Osteoblast (primary cell): ENCODE measurements at regions not wholly inside any gene's neighbourhood (a gene's known extent, or its start where the extent isn't known, plus 50 kb on each side); places are given as distances from the start of the nearest gene placed in this dataset.
"Not testable (repeated sequence)": the region's sequence is repeated elsewhere in the genome, so short reads cannot be mapped to it uniquely, and the experiment has no call there.

Source experiments
- DNase-seq: peaks from one replicate; pipeline ENCODE4 v3.0.0; 2011; ENCODE audit warnings: low spot score, mixed read lengths; ENCODE audit not compliant: insufficient read length; ENCODE audit errors: missing footprints
- H2AFZ ChIP-seq: 2 replicates; pipeline ENCODE4 v1.6.0; 2011; ENCODE audit warnings: mild to moderate bottlenecking, low read length
- H3K27ac ChIP-seq: 2 replicates; pipeline ENCODE4 v1.5.1; 2011; ENCODE audit warnings: mild to moderate bottlenecking, low read depth, low read length, moderate library complexity
- H3K27me3 ChIP-seq: 2 replicates; pipeline ENCODE4 v1.6.0; 2012; ENCODE audit warnings: mild to moderate bottlenecking, control low read depth, inconsistent platforms, low read length, moderate library complexity; ENCODE audit not compliant: insufficient read depth
- H3K36me3 ChIP-seq: 2 replicates; pipeline ENCODE4 v1.5.1; 2011; ENCODE audit warnings: mild to moderate bottlenecking, low read length, control low read depth, moderate library complexity; ENCODE audit not compliant: insufficient read depth
- H3K4me1 ChIP-seq: 2 replicates; pipeline ENCODE4 v1.5.1; 2011; ENCODE audit warnings: mild to moderate bottlenecking, low read length, control low read depth, moderate library complexity; ENCODE audit not compliant: insufficient read depth
- H3K4me2 ChIP-seq: 2 replicates; pipeline ENCODE4 v1.6.0; 2011; ENCODE audit warnings: mild to moderate bottlenecking, low read length; ENCODE audit not compliant: insufficient read depth
- H3K4me3 ChIP-seq: fragments of 200-600 bp; sonication (generic); 3 replicates; pipeline ENCODE4 v1.5.1; 2012; ENCODE audit warnings: mild to moderate bottlenecking, low read length, inconsistent platforms; ENCODE audit not compliant: insufficient read depth
- H3K79me2 ChIP-seq: 2 replicates; pipeline ENCODE4 v1.6.0; 2012; ENCODE audit warnings: mild to moderate bottlenecking, low read length, control low read depth, inconsistent platforms; ENCODE audit not compliant: insufficient read depth
- H3K9me3 ChIP-seq: 2 replicates; pipeline ENCODE4 v1.5.1; 2011; ENCODE audit warnings: low read depth, low read length, control low read depth
- H4K20me1 ChIP-seq: 2 replicates; pipeline ENCODE4 v1.6.0; 2012; ENCODE audit warnings: mild to moderate bottlenecking, low read length, control low read depth; ENCODE audit not compliant: insufficient read depth
- TF ChIP-seq, protein P1 (sequence below): IDR thresholded peaks from 2 replicates; pipeline ENCODE4 v1.5.1; 2011; ENCODE audit warnings: mild to moderate bottlenecking, low read depth, low read length, moderate library complexity; ENCODE audit errors: extremely low read depth

- no peak overlapping the region for H2AFZ ChIP-seq
- H3K79me2 ChIP-seq = no peaks in the 10 kb centered on the region
- H3K27me3 ChIP-seq = peaks cover 4% of the 10 kb centered on the region
- no peaks in the 10 kb centered on the region for H3K36me3 ChIP-seq
- no peak overlapping the region for H3K4me3 ChIP-seq
- DNase-seq = no peak
- no peak overlapping the region for H3K27ac ChIP-seq
- TF ChIP-seq, protein P1, sequence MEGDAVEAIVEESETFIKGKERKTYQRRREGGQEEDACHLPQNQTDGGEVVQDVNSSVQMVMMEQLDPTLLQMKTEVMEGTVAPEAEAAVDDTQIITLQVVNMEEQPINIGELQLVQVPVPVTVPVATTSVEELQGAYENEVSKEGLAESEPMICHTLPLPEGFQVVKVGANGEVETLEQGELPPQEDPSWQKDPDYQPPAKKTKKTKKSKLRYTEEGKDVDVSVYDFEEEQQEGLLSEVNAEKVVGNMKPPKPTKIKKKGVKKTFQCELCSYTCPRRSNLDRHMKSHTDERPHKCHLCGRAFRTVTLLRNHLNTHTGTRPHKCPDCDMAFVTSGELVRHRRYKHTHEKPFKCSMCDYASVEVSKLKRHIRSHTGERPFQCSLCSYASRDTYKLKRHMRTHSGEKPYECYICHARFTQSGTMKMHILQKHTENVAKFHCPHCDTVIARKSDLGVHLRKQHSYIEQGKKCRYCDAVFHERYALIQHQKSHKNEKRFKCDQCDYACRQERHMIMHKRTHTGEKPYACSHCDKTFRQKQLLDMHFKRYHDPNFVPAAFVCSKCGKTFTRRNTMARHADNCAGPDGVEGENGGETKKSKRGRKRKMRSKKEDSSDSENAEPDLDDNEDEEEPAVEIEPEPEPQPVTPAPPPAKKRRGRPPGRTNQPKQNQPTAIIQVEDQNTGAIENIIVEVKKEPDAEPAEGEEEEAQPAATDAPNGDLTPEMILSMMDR = no peak
- H4K20me1 ChIP-seq = no peaks in the 10 kb centered on the region
- H3K4me2 ChIP-seq = no peak overlapping the region
- no peaks in the 10 kb centered on the region for H3K9me3 ChIP-seq
- no peaks in the 10 kb centered on the region for H3K4me1 ChIP-seq
Measured at GRCh38 chr10:63843107-63843506, 321.9 kb downstream of the REEP3 start.

DNA sequence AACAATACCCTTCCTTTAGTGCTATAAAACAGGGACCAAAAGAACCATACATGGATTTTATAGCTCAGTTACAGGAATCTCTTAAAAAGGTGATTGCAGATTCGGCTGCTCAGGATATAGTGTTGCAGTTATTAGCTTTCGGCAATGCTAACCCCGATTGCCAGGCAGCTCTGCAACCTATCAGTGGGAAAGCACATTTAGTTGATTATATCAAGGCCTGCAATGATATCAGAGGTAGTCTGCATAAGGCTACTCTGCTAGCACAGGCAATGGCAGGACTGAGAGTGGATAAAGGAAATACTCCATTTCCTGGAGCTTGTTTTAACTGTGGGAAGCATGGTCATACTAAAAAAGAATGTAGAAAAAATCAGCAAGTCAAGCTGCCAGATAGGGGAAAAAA lies 327.7 kb downstream of the REEP3 start:
- not testable (repeated sequence) for H3K79me2 ChIP-seq, H3K36me3 ChIP-seq, H3K4me3 ChIP-seq, H3K9me3 ChIP-seq, DNase-seq, H3K27me3 ChIP-seq, H4K20me1 ChIP-seq, H2AFZ ChIP-seq, H3K27ac ChIP-seq, H3K4me2 ChIP-seq, H3K4me1 ChIP-seq

GRCh38 chr10:63862860-63863259 lies 341.7 kb downstream of the REEP3 start:
- peaks cover 4% of the 10 kb centered on the region for H3K4me1 ChIP-seq
- H3K9me3 ChIP-seq = no peaks in the 10 kb centered on the region
- no peaks in the 10 kb centered on the region for H3K79me2 ChIP-seq
- no peak overlapping the region for H3K4me2 ChIP-seq
- no peak overlapping the region for H3K27ac ChIP-seq
- H4K20me1 ChIP-seq = no peaks in the 10 kb centered on the region
- TF ChIP-seq, protein P1 = no peak
- DNase-seq = no peak
- H3K4me3 ChIP-seq = no peak overlapping the region
- H3K27me3 ChIP-seq = peaks cover 11% of the 10 kb centered on the region
- no peak overlapping the region for H2AFZ ChIP-seq
- no peaks in the 10 kb centered on the region for H3K36me3 ChIP-seq

DNA sequence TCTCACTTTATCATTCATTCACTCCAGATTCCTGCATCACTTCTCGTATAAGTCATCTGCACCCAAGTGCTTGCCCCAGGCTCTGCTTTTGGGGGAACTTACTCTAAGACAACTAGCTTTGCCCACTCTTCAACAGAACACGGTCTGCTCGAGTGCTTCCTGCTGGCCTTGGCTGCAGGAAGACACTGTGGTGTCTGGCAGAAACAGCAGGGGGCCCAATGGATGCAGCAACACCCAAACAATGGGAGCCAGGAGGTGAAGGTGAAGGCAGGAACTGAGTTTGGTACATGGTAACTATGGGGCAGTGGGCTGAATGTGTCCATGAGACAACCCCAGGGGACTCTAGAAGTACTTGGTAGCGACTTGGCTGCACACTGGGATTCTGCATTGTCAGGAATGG lies 344.0 kb downstream of the REEP3 start:
- no peaks in the 10 kb centered on the region for H3K36me3 ChIP-seq
- no peak overlapping the region for H2AFZ ChIP-seq
- TF ChIP-seq, protein P1 = no peak
- peaks cover 4% of the 10 kb centered on the region for H3K4me1 ChIP-seq
- no peaks in the 10 kb centered on the region for H3K79me2 ChIP-seq
- no peak overlapping the region for H3K27ac ChIP-seq
- H3K4me2 ChIP-seq = no peak overlapping the region
- DNase-seq = no peak
- no peak overlapping the region for H3K4me3 ChIP-seq
- no peaks in the 10 kb centered on the region for H4K20me1 ChIP-seq
- peaks cover 11% of the 10 kb centered on the region for H3K27me3 ChIP-seq
- no peaks in the 10 kb centered on the region for H3K9me3 ChIP-seq
